Neural cell (in vitro differentiated cells): ENCODE measurements at regions not wholly inside any gene's neighbourhood (a gene's known extent, or its start where the extent isn't known, plus 50 kb on each side); places are given as distances from the start of the nearest gene placed in this dataset.

ENCODE experiments used
- EP300 ChIP-seq: fragments of 450-650 bp; conservative IDR thresholded peaks from 2 replicates; pipeline ENCODE4 v1.6.1; 2014; ENCODE audit warnings: antibody characterized with exemption, mild to moderate bottlenecking, moderate library complexity; ENCODE audit not compliant: poor library complexity, severe bottlenecking
- EZH2 ChIP-seq: fragments of 200-600, 300-800 bp; shearing (Covaris generic), sonication (generic); IDR thresholded peaks from 2 replicates; pipeline ENCODE4 v1.6.1; 2014; ENCODE audit warnings: antibody characterized with exemption, low read length, borderline replicate concordance, mild to moderate bottlenecking; ENCODE audit not compliant: insufficient read depth, poor library complexity, severe bottlenecking
- MXI1 ChIP-seq: fragments of 450-650 bp; conservative IDR thresholded peaks from 2 replicates; pipeline ENCODE4 v1.6.1; 2014; ENCODE audit warnings: antibody characterized with exemption, mild to moderate bottlenecking; ENCODE audit not compliant: poor library complexity, severe bottlenecking
- POLR2AphosphoS5 ChIP-seq: IDR thresholded peaks from 2 replicates; pipeline ENCODE4 v1.6.1; 2012
- RAD21 ChIP-seq: fragments of 450-650 bp; conservative IDR thresholded peaks from 2 replicates; pipeline ENCODE4 v1.6.1; 2014; ENCODE audit warnings: antibody characterized with exemption, mild to moderate bottlenecking, moderate library complexity
- REST ChIP-seq: IDR thresholded peaks from 2 replicates; pipeline ENCODE4 v1.6.1; 2012; ENCODE audit warnings: borderline replicate concordance
- SMC3 ChIP-seq: fragments of 450-650 bp; conservative IDR thresholded peaks from 2 replicates; pipeline ENCODE4 v1.6.1; 2014; ENCODE audit warnings: antibody characterized with exemption, mild to moderate bottlenecking, moderate library complexity; ENCODE audit not compliant: poor library complexity
- TAF1 ChIP-seq: IDR thresholded peaks from 2 replicates; pipeline ENCODE4 v1.6.1; 2012; ENCODE audit warnings: low read depth
- TF ChIP-seq, protein P1 (sequence below): fragments of 450-650 bp; IDR thresholded peaks from 2 replicates; pipeline ENCODE4 v1.5.1; 2014; ENCODE audit warnings: antibody characterized with exemption, mild to moderate bottlenecking, moderate library complexity; ENCODE audit not compliant: poor library complexity, severe bottlenecking

DNA sequence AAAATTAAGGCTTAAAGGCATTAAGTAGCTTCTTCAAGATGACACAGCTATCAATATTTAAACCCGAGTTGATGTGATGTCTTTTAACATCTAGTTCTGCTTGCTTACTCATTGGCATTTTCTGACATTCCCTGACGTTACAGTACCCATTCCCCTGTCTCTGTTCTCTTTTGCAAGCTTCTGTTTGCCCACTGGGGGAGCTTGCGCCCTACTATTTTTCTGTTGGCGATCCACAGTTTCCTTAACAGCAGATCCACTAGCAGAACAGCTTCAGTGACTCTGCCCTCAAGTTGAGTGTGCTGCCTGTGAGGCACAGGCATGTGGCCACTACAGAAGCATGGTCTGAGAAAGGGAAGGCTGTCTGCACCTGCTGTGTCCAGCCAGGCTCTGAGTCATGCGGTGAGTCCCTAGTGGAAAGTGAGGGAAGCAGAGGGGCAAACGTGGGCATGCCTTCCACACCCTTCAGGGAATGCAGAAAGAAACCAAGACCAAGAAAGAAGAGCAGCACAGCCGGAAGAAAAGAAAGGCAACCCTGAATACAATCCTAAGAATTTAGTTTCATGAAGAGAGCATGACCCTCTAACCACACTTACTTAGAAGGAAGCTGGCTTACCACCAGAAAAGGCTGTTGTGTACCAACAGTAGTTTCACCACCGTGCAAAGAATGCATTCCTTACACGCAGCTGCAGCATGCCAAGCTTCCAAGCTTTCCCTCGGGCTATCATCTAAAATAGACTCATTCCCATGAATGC is 97.7 kb upstream of the VGLL2 start:
- TF ChIP-seq, protein P1, sequence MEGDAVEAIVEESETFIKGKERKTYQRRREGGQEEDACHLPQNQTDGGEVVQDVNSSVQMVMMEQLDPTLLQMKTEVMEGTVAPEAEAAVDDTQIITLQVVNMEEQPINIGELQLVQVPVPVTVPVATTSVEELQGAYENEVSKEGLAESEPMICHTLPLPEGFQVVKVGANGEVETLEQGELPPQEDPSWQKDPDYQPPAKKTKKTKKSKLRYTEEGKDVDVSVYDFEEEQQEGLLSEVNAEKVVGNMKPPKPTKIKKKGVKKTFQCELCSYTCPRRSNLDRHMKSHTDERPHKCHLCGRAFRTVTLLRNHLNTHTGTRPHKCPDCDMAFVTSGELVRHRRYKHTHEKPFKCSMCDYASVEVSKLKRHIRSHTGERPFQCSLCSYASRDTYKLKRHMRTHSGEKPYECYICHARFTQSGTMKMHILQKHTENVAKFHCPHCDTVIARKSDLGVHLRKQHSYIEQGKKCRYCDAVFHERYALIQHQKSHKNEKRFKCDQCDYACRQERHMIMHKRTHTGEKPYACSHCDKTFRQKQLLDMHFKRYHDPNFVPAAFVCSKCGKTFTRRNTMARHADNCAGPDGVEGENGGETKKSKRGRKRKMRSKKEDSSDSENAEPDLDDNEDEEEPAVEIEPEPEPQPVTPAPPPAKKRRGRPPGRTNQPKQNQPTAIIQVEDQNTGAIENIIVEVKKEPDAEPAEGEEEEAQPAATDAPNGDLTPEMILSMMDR, result no peak
- TF ChIP-seq SMC3 (no peak), RAD21 (no peak), EP300 (no peak), POLR2AphosphoS5 (no peak), EZH2 (no peak), REST (no peak), TAF1 (no peak), MXI1 (no peak)
